Fibroblast of the aortic adventitia (primary cell): ENCODE measurements at regions not wholly inside any gene's neighbourhood (a gene's known extent, or its start where the extent isn't known, plus 50 kb on each side); places are given as distances from the start of the nearest gene placed in this dataset.
A peak's percentile ranks its signal among the peaks of the same experiment; 100 is the strongest.

ENCODE experiments used
- DNase-seq: peaks from one replicate; pipeline ENCODE4 v3.0.0-alpha.2; 2010; ENCODE audit warnings: low read depth
- H3K4me3 ChIP-seq: 2 replicates; pipeline ENCODE4 v1.5.1; 2011; ENCODE audit warnings: low read depth, mild to moderate bottlenecking, control low read depth, low read length, moderate library complexity
- TF ChIP-seq, protein P1 (sequence below): IDR thresholded peaks from 2 replicates; pipeline ENCODE4 v1.5.1; 2011; ENCODE audit warnings: mild to moderate bottlenecking, low read length, control low read depth, inconsistent platforms; ENCODE audit not compliant: insufficient read depth

DNA sequence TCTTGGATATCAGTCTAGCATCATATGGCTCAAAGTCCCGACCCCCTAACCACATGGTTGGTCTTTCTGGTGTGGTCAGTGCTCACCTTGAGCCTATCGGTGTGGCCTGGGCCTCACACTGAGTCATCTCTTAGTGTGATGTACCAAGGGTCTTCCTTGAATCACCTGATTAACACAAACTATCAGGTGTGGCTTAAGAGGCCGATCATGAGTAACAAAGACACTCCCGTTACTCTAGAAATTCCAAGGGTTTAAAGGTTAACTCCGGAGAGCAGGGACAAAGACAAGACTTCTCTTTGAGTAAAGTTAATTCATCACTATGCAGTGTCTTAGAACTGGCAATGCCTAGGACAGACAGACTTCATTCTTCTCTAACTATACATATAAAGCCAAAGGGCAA lies 52.3 kb upstream of the ARMC3 start:
- TF ChIP-seq, protein P1, sequence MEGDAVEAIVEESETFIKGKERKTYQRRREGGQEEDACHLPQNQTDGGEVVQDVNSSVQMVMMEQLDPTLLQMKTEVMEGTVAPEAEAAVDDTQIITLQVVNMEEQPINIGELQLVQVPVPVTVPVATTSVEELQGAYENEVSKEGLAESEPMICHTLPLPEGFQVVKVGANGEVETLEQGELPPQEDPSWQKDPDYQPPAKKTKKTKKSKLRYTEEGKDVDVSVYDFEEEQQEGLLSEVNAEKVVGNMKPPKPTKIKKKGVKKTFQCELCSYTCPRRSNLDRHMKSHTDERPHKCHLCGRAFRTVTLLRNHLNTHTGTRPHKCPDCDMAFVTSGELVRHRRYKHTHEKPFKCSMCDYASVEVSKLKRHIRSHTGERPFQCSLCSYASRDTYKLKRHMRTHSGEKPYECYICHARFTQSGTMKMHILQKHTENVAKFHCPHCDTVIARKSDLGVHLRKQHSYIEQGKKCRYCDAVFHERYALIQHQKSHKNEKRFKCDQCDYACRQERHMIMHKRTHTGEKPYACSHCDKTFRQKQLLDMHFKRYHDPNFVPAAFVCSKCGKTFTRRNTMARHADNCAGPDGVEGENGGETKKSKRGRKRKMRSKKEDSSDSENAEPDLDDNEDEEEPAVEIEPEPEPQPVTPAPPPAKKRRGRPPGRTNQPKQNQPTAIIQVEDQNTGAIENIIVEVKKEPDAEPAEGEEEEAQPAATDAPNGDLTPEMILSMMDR = no peak
- no peak for DNase-seq
- H3K4me3 ChIP-seq = no peak overlapping the region

DNA sequence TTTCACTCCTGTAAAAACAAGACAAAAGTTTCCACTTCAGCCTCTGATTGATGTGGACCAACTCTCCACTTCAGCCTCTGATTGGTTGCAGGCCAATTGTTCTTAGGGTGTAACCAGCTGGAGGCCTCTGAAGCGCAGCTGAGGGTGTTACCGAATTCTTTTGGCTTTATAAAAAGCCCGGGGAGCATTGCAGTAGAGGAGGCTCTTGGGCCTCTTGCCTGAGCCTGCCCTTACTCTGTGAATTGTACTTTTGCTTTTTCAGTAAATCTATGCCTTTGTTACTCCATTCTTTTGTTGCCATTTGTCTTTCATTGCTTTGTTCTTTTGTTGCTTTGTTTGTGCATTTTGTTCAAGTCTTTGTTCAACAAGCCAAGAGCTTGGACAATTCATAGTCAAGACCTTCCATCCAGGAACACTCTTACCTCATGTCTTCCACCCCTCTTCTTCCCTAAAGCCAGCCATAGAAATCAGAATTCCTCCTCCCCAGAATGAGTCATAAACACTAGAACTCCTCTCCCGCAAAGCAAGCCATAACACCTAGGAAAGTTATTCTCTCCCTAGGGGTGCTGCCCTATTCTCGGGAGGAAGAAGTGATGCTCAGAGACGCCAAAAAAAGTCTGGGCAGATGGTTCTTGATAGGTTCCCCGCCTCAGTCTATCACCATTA lies 53.5 kb upstream of the ARMC3 start:
- TF ChIP-seq, protein P1 = no peak
- no peak overlapping the region for H3K4me3 ChIP-seq
- peak; percentile 51 for DNase-seq

DNA sequence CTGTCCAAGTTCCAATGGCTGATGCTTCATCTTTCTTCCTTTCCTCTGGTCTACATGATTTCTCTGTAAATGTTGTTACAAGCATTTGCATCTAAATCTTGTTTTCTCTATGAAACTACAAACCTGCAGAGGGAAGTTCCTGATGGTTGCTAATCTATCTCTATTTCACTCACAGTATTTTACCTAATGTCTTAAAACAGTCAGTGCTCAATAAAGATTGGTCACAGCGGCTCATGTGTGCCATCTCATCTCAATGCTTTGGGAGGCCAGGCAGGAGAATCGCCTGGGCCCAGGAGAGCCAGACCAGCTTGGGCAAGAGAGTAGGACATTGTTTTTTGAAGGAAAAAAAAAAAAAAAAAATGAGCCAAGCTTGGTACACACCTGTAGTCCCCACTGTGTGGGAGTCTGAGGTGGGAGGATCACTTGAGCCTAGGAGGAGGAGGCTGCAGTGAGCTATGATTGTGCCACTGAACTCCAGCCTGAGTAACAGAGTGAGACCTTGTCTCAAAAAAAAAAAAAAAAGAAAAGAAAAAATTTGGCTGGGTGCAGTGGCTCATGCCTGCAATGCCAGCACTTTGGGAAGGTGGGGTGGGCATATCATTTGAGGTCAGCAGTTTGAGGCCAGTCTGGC lies 71.3 kb upstream of the ARMC3 start:
- H3K4me3 ChIP-seq = no peak overlapping the region
- TF ChIP-seq, protein P1 = no peak

DNA sequence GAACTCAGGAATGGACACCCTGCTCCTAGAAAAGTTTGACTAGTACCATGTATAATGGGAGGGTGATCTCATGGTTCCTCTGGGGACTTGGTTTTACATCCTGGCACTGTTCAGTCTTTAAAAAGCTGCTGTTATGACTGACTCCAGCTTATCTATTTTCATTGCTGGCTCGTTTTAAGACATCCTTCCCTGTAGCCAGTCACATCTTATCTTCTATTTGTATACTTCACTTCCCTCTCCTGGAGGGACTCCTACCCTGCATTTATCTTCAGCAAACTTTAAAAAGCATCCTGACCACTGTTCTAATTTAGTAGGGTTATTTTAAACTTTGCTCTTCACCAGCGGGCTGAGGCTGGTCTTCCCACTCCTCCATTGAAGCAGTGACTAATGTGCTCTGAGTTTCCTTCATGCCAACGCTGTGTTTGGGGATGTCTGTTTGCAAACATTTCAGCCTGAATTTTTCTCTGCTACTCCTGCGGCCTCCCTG lies 72.9 kb upstream of the ARMC3 start:
- TF ChIP-seq, protein P1 = peak; percentile 44
- peak; percentile 71 for DNase-seq
- H3K4me3 ChIP-seq = no peak overlapping the region

More for the DNA sequence above, 71.3 kb upstream of the ARMC3 start:
- DNase-seq = no peak

DNA sequence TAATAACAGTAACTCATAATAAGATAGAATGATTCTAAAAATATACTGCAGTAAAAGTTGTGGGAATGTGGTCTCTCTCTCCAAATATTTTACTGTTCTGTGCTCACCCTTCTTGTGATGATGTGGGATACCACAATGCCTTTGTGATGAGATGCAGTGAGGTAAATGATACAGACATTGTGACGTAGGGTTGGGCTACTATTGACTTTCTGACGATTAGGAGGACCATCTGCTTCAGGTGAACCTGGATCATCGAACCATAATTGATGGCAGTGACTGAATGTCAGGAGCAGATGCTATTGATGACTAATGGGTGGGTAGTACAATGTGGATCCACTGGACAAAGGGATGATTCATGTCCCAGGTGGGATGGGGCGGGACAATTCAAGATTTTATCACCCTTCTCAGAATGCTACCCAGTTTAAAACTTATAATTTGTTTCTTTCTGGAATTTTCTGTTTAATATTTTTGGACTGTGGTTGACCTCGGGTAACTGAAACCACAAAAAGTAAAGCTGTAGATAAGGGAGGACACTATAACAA lies 73.9 kb upstream of the ARMC3 start:
- TF ChIP-seq, protein P1 = no peak
- H3K4me3 ChIP-seq = no peak overlapping the region
- peak; percentile 11 for DNase-seq

DNA sequence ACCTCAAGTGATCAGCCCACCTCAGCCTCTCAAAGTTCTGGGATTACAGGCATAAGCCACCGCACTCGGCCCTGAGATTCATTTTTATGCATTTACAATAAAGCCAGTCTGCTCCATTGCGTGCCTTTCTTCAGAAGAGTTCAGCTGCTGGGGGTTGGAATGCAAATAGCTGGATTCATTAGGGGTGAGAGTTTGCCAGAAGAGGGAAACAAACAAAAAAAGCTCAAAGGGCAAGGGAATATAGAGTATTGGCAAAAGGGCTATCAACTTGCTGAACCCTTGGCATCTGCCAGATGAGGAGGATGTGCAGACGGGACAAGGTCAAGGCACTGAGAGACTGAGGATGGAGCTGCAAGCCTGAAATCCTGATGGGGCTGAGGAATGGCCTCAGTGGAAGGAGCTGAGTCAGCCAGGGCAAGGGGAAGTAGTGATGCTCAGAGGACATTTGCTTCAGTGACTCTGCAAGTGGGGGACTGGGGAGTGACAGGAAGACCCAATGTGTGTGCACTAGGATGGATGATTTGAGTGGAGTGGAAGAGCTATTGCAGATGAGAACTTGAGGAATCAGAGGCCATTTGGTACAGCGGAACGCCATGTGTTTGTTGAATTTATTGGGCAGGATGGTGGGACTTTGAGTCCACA lies 75.0 kb upstream of the ARMC3 start:
- no peak for DNase-seq
- H3K4me3 ChIP-seq = no peak overlapping the region
- TF ChIP-seq, protein P1 = no peak
